Aorta (tissue), 5 donors: ENCODE measurements at regions not wholly inside any gene's neighbourhood (a gene's known extent, or its start where the extent isn't known, plus 50 kb on each side); places are given as distances from the start of the nearest gene placed in this dataset.

ENCODE experiments used
- ATAC-seq: fragments of 200-7000 bp; cut with Tn5 transposase; one replicate; pipeline ENCODE4 v1.9.1; 2022; ENCODE audit warnings: moderate library complexity; ENCODE audit not compliant: low FRiP score
- DNase-seq, 2 donors: peaks; one replicate each; pipeline ENCODE4 v3.0.0-alpha.2; 2020
- H3K27ac ChIP-seq, 2 donors: one replicate each; pipeline ENCODE4 v1.5.1; 2013; ENCODE audit warnings: low read length in 2 of 2, mild to moderate bottlenecking in 2 of 2, moderate library complexity in 2 of 2, control low read depth in 1 of 2, inconsistent platforms in 1 of 2, low read depth in 1 of 2
- H3K27me3 ChIP-seq, 2 donors: one replicate each; pipeline ENCODE4 v1.6.1; 2013; ENCODE audit warnings: control low read depth in 1 of 2, low read length in 1 of 2, mild to moderate bottlenecking in 1 of 2, moderate library complexity in 1 of 2; ENCODE audit not compliant: insufficient read depth in 2 of 2, control insufficient read depth in 1 of 2
- H3K36me3 ChIP-seq, 2 donors: one replicate each; pipeline ENCODE4 v1.6.1; 2013; ENCODE audit warnings: control low read depth in 1 of 2, low read length in 1 of 2, mild to moderate bottlenecking in 1 of 2; ENCODE audit not compliant: insufficient read depth in 2 of 2, control insufficient read depth in 1 of 2
- H3K4me1 ChIP-seq, 2 donors: one replicate each; pipeline ENCODE4 v1.6.1; 2013; ENCODE audit warnings: low read length in 2 of 2, control low read depth in 1 of 2, mild to moderate bottlenecking in 1 of 2, moderate library complexity in 1 of 2; ENCODE audit not compliant: insufficient read depth in 2 of 2, control insufficient read depth in 1 of 2
- H3K4me3 ChIP-seq, 2 donors: one replicate each; pipeline ENCODE4 v1.5.1; 2013; ENCODE audit warnings: low read length in 2 of 2, control low read depth in 1 of 2, mild to moderate bottlenecking in 1 of 2
- H3K9me3 ChIP-seq: one replicate; pipeline ENCODE4 v1.6.1; 2013; ENCODE audit warnings: mild to moderate bottlenecking, low read length; ENCODE audit not compliant: control insufficient read depth
- WGBS, 2 donors: extraction: QIAGEN DNeasy Blood & Tissue Kit; methylation state at CpG; one replicate each; pipeline ENCODE4 v1.1.7; 2013; 5-methylcytosine and 5-hydroxymethylcytosine counted together
- intact Hi-C, 2 donors: fragments of 100-400 bp; cut with DNase I; formaldehyde crosslinking; loops; one replicate each; pipeline versions ENCODE4 v1.14.2 to v1.15.0; 2022
- donor health status: healthy with polysubstance abuse.
- donor health status: Bipolar disorder and iron deficiency.
- donor health status: DM: no; HTN: no; CAD: no.
- donor health status: DM: no; HTN: no; CAD: no.
- donor health status: DM: yes; HTN: yes; CAD: no.

- intact Hi-C loops = loop anchor here in 1 of 2 donors (10.0 kb wide), 1 partner anchor 365 kb away; no protein-coding TSS in a partner anchor
- H3K27ac ChIP-seq = peak overlapping the region in 1 of 2 donors; percentile 71
- H3K27me3 ChIP-seq = no peaks in the 10 kb centered on the region
- H3K9me3 ChIP-seq = no peaks in the 10 kb centered on the region
- 44 to 47% methylated on average over 3 of the region's 3 CpGs for WGBS, 2 donors
- DNase-seq (no peak), ATAC-seq (no peak)
- no peak overlapping the region for H3K4me3 ChIP-seq
- H3K36me3 ChIP-seq = no peaks in the 10 kb centered on the region
- peaks cover 0 to 3% of the 10 kb centered on the region in 2 donors for H3K4me1 ChIP-seq
Observed at GRCh38 chrX:13119386-13119785, 75.0 kb upstream of the FAM9C start.

- no peak for ATAC-seq
- Histone ChIP-seq H3K27ac (peak overlapping the region in 1 of 2 donors; percentile 44), H3K4me3 (no peak overlapping the region), H3K9me3 (no peaks in the 10 kb centered on the region), H3K36me3 (no peaks in the 10 kb centered on the region), H3K27me3 (no peaks in the 10 kb centered on the region), H3K4me1 (peaks cover 2 to 3% of the 10 kb centered on the region in 2 donors)
- DNase-seq = no peak
- 18 to 42% methylated on average over 3 of the region's 3 CpGs for WGBS, 2 donors
- intact Hi-C loops = loop anchor here in 1 of 2 donors (10.0 kb wide), 1 partner anchor 370 kb away; no protein-coding TSS in a partner anchor
Observed at GRCh38 chrX:13115146-13115855, 70.9 kb upstream of the FAM9C start.

- Histone ChIP-seq H3K27me3 (no peaks in the 10 kb centered on the region), H3K9me3 (no peaks in the 10 kb centered on the region), H3K36me3 (no peaks in the 10 kb centered on the region), H3K4me1 (peaks cover 0 to 2% of the 10 kb centered on the region in 2 donors), H3K27ac (no peak overlapping the region), H3K4me3 (no peak overlapping the region)
- ATAC-seq (no peak), DNase-seq (no peak)
- intact Hi-C loops = loop anchor here in 1 of 2 donors (10.0 kb wide), 1 partner anchor 372 kb away; no protein-coding TSS in a partner anchor
- WGBS, 2 donors = 18 to 39% methylated on average over 1 of the region's 1 CpG
Observed at GRCh38 chrX:13112499-13112898, 68.1 kb upstream of the FAM9C start.

- 8 to 33% methylated on average over 10 of the region's 10 CpGs for WGBS, 2 donors
- no peak for DNase-seq
- peak overlapping the region; percentile 28 to 33 for H3K27ac ChIP-seq
- intact Hi-C loops = loop anchor here in 1 of 2 donors (10.0 kb wide), 1 partner anchor 374 kb away; no protein-coding TSS in a partner anchor
- H3K9me3 ChIP-seq = no peaks in the 10 kb centered on the region
- H3K4me3 ChIP-seq = no peak overlapping the region
- peaks cover 0 to 2% of the 10 kb centered on the region in 2 donors for H3K4me1 ChIP-seq
- H3K36me3 ChIP-seq = no peaks in the 10 kb centered on the region
- H3K27me3 ChIP-seq = no peaks in the 10 kb centered on the region
- peak; percentile 87 for ATAC-seq
Observed at GRCh38 chrX:13110433-13111324, 66.3 kb upstream of the FAM9C start.

GRCh38 chrX:13109817-13110216, 65.4 kb upstream of the FAM9C start:
- intact Hi-C loops = loop anchor here in 1 of 2 donors (10.0 kb wide), 1 partner anchor 375 kb away; no protein-coding TSS in a partner anchor
- Histone ChIP-seq H3K4me3 (no peak overlapping the region), H3K9me3 (no peaks in the 10 kb centered on the region), H3K4me1 (peaks cover 0 to 2% of the 10 kb centered on the region in 2 donors), H3K36me3 (no peaks in the 10 kb centered on the region), H3K27me3 (no peaks in the 10 kb centered on the region), H3K27ac (no peak overlapping the region)
- ATAC-seq = peak; percentile 47
- DNase-seq = no peak
- WGBS, 2 donors = 44 to 58% methylated on average over 5 of the region's 5 CpGs

- DNase-seq (no peak), ATAC-seq (no peak)
- H3K27me3 ChIP-seq = no peaks in the 10 kb centered on the region
- WGBS, 2 donors = 94 to 98% methylated on average over 2 of the region's 2 CpGs
- no peak overlapping the region for H3K27ac ChIP-seq
- H3K36me3 ChIP-seq = no peaks in the 10 kb centered on the region
- H3K4me3 ChIP-seq = no peak overlapping the region
- H3K4me1 ChIP-seq = no peaks in the 10 kb centered on the region
- intact Hi-C loops = loop anchor here in 1 of 2 donors (5.0 kb wide), 1 partner anchor 127 kb away; the partner anchor contains the start of gene TMSB4X
- H3K9me3 ChIP-seq = no peaks in the 10 kb centered on the region
Observed at GRCh38 chrX:13103914-13104274, 59.5 kb upstream of the FAM9C start.

- 72 to 89% methylated on average over 6 of the region's 6 CpGs for WGBS, 2 donors
- Histone ChIP-seq H3K27me3 (no peaks in the 10 kb centered on the region), H3K9me3 (no peaks in the 10 kb centered on the region), H3K4me1 (no peaks in the 10 kb centered on the region), H3K36me3 (no peaks in the 10 kb centered on the region), H3K27ac (no peak overlapping the region), H3K4me3 (no peak overlapping the region)
- intact Hi-C loops = loop anchor here in 1 of 2 donors (5.0 kb wide), 1 partner anchor 126 kb away; the partner anchor contains the start of gene TMSB4X
- DNase-seq = no peak
- ATAC-seq = no peak
Observed at GRCh38 chrX:13103188-13103913, 58.9 kb upstream of the FAM9C start.

- DNase-seq (no peak), ATAC-seq (no peak)
- Histone ChIP-seq H3K27me3 (no peaks in the 10 kb centered on the region), H3K9me3 (no peaks in the 10 kb centered on the region), H3K4me3 (no peak overlapping the region), H3K4me1 (no peaks in the 10 kb centered on the region), H3K36me3 (no peaks in the 10 kb centered on the region), H3K27ac (no peak overlapping the region)
- intact Hi-C loops = loop anchor here in 1 of 2 donors (5.0 kb wide), 1 partner anchor 125 kb away; the partner anchor contains the start of gene TMSB4X
Observed at GRCh38 chrX:13102636-13103035, 58.2 kb upstream of the FAM9C start.
